ENCODE measurements at regions not wholly inside any gene's neighbourhood (a gene's known extent, or its start where the extent isn't known, plus 50 kb on each side); places are given as distances from the start of the nearest gene placed in this dataset.

DNA sequence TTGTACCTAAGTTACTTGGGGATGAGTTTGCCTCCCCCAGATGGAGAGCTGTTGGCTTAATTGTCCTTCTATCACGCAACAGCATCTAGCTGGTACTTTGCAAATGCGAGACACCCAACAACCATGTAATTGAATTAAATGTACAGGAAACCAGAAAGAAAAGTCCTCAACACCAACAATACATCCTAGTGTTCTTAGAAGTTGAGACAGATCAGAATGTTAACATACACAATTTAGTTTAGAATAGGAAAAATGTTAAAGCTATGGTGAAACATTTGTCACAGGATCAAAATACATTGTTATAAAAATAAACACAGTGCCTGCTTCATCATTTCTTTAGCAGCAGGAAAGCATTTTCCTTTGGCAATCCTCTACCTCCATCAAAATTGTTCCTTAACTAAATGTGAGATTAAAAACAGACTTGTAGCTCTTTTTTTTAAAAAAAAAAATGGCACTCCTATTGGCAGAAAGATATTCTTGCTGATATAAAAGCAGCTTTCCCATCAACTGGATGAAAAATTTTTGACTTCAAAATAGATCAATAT is 163.1 kb upstream of the MID1 start:
- no peak for FAIRE-seq
- ChIA-PET POLR2A (no interaction called here), RAD21 (ENCODE audit: unreplicated experiment) (no interaction called here), CTCF (interaction anchor here (2.6 kb wide), 1 partner anchor 14 kb away, joined by 6 read pairs; no protein-coding TSS in a partner anchor), SMC1A (ENCODE audit: uncharacterized antibody, unreplicated experiment) (interaction anchor here (0.9 kb wide), 1 partner anchor 14 kb away, joined by 3 read pairs; no protein-coding TSS in a partner anchor)
- no peaks in the 10 kb centered on the region for H3K36me3 ChIP-seq (ENCODE audit: control insufficient read depth in 2 of 2, insufficient read depth in 2 of 2, low read length in 1 of 2)
- H3K9ac ChIP-seq (ENCODE audit: control insufficient read depth, insufficient read depth, low read length), result no peak overlapping the region
- in situ Hi-C loops (cut with MboI) (no loop called here), intact Hi-C loops (cut with micrococcal nuclease; ENCODE audit: unreplicated experiment) (no loop called here)
- H3K4me2 ChIP-seq (ENCODE audit: control insufficient read depth, insufficient read depth), result no peak overlapping the region
- 43% methylated on average over 2 of the region's 2 CpGs for WGBS (ENCODE audit: insufficient coverage, insufficient replicate concordance, low lambda C conversion rate, missing lambda C conversion rate)
- no peak for ATAC-seq
- H3K4me3 ChIP-seq, result no peak overlapping the region
- no peaks in the 10 kb centered on the region for H3K9me3 ChIP-seq (replicated peaks; ENCODE audit: control insufficient read depth, insufficient read depth, low read length)
- H3K27me3 ChIP-seq (replicated peaks in 1 of 2; ENCODE audit: control insufficient read depth in 2 of 2, insufficient read depth in 2 of 2, low read length in 1 of 2), result no peaks in the 10 kb centered on the region
- no peak for DNase-seq (ENCODE audit: low read depth, low spot score)
- no peak for TF ChIP-seq CHD2 (IDR thresholded peaks at IDR 0.05; ENCODE audit: borderline replicate concordance, low read depth, low read length)
- no peak for TF ChIP-seq JUNB (IDR thresholded peaks at IDR 0.05)
- no peak for TF ChIP-seq HDAC6 (IDR thresholded peaks at IDR 0.05; ENCODE audit: unreplicated experiment)
- TF ChIP-seq, protein P1, sequence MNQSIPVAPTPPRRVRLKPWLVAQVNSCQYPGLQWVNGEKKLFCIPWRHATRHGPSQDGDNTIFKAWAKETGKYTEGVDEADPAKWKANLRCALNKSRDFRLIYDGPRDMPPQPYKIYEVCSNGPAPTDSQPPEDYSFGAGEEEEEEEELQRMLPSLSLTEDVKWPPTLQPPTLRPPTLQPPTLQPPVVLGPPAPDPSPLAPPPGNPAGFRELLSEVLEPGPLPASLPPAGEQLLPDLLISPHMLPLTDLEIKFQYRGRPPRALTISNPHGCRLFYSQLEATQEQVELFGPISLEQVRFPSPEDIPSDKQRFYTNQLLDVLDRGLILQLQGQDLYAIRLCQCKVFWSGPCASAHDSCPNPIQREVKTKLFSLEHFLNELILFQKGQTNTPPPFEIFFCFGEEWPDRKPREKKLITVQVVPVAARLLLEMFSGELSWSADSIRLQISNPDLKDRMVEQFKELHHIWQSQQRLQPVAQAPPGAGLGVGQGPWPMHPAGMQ (IDR thresholded peaks at IDR 0.05; ENCODE audit: borderline replicate concordance), result no peak
- no peak for TF ChIP-seq GATAD2B (conservative IDR thresholded peaks at IDR 0.05; ENCODE audit: low read depth)
- no peak for TF ChIP-seq SRF (IDR thresholded peaks at IDR 0.05; ENCODE audit: low read depth in 2 of 2, low read length in 2 of 2)
- TF ChIP-seq KDM1A (IDR thresholded peaks at IDR 0.05; ENCODE audit: borderline replicate concordance), result no peak
- H3K79me2 ChIP-seq (ENCODE audit: control insufficient read depth, insufficient read depth, low read length), result no peaks in the 10 kb centered on the region
- no TSS peak for BruUV-seq (replicated peaks)
- no peaks in the 10 kb centered on the region for H3K4me1 ChIP-seq (ENCODE audit: control insufficient read depth, insufficient read depth, low read length)
- H3K27ac ChIP-seq (ENCODE audit: control insufficient read depth, insufficient read depth), result no peak overlapping the region
- no peaks in the 10 kb centered on the region for H4K20me1 ChIP-seq (ENCODE audit: control insufficient read depth, insufficient read depth)
- H2AFZ ChIP-seq (ENCODE audit: control insufficient read depth, low read depth, low read length), result no peak overlapping the region

DNA sequence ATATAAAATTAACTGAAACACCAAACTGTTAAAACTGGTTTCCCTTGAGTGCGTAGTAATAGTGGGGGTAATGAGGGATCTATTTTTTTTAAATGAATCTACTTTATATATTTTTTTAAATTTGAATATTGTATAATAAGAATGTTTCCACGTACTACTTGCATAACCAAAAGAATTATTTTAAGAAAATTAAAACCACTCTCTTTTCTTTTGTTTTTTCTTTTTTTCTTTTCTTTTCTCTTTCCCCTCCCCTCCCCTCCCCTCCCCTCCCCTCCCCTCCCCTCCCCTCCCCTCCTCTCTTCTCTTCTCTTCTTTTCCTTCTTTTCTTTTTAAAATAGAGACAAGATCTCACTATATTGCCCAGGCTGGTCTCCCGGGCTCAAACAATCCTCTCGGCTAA is 166.9 kb upstream of the MID1 start:
- intact Hi-C loops (cut with micrococcal nuclease; ENCODE audit: unreplicated experiment), result no loop called here
- no peaks in the 10 kb centered on the region for H3K27me3 ChIP-seq (replicated peaks in 1 of 2; ENCODE audit: control insufficient read depth in 2 of 2, insufficient read depth in 2 of 2, low read length in 1 of 2)
- no peak overlapping the region for H3K27ac ChIP-seq (ENCODE audit: control insufficient read depth, insufficient read depth)
- in situ Hi-C loops (cut with MboI), result no loop called here
- no peaks in the 10 kb centered on the region for H3K9me3 ChIP-seq (replicated peaks; ENCODE audit: control insufficient read depth, insufficient read depth, low read length)
- no peak for ATAC-seq
- CTCF ChIA-PET, result no interaction called here
- SMC1A ChIA-PET (ENCODE audit: uncharacterized antibody, unreplicated experiment), result interaction anchor here (0.6 kb wide), 1 partner anchor 617 kb away, joined by 3 read pairs; no protein-coding TSS in a partner anchor
- POLR2A ChIA-PET, result no interaction called here
- H3K79me2 ChIP-seq (ENCODE audit: control insufficient read depth, insufficient read depth, low read length), result no peaks in the 10 kb centered on the region
- no peak for FAIRE-seq
- no peak overlapping the region for H3K4me3 ChIP-seq
- DNase-seq (ENCODE audit: low read depth, low spot score), result no peak
- 54% methylated on average over 3 of the region's 4 CpGs for WGBS (ENCODE audit: insufficient coverage, insufficient replicate concordance, low lambda C conversion rate, missing lambda C conversion rate)
- no TSS peak for BruUV-seq (replicated peaks)
- no peak overlapping the region for H3K9ac ChIP-seq (ENCODE audit: control insufficient read depth, insufficient read depth, low read length)
- no peak overlapping the region for H2AFZ ChIP-seq (ENCODE audit: control insufficient read depth, low read depth, low read length)
- no peaks in the 10 kb centered on the region for H3K36me3 ChIP-seq (ENCODE audit: control insufficient read depth in 2 of 2, insufficient read depth in 2 of 2, low read length in 1 of 2)
- no peaks in the 10 kb centered on the region for H4K20me1 ChIP-seq (ENCODE audit: control insufficient read depth, insufficient read depth)
- no peak overlapping the region for H3K4me2 ChIP-seq (ENCODE audit: control insufficient read depth, insufficient read depth)
- RAD21 ChIA-PET (ENCODE audit: unreplicated experiment), result no interaction called here
- no peaks in the 10 kb centered on the region for H3K4me1 ChIP-seq (ENCODE audit: control insufficient read depth, insufficient read depth, low read length)
- TF ChIP-seq GATAD2B (conservative IDR thresholded peaks at IDR 0.05; ENCODE audit: low read depth) (no peak), LARP7 (IDR thresholded peaks at IDR 0.05) (no peak)
- TF ChIP-seq, protein P2, sequence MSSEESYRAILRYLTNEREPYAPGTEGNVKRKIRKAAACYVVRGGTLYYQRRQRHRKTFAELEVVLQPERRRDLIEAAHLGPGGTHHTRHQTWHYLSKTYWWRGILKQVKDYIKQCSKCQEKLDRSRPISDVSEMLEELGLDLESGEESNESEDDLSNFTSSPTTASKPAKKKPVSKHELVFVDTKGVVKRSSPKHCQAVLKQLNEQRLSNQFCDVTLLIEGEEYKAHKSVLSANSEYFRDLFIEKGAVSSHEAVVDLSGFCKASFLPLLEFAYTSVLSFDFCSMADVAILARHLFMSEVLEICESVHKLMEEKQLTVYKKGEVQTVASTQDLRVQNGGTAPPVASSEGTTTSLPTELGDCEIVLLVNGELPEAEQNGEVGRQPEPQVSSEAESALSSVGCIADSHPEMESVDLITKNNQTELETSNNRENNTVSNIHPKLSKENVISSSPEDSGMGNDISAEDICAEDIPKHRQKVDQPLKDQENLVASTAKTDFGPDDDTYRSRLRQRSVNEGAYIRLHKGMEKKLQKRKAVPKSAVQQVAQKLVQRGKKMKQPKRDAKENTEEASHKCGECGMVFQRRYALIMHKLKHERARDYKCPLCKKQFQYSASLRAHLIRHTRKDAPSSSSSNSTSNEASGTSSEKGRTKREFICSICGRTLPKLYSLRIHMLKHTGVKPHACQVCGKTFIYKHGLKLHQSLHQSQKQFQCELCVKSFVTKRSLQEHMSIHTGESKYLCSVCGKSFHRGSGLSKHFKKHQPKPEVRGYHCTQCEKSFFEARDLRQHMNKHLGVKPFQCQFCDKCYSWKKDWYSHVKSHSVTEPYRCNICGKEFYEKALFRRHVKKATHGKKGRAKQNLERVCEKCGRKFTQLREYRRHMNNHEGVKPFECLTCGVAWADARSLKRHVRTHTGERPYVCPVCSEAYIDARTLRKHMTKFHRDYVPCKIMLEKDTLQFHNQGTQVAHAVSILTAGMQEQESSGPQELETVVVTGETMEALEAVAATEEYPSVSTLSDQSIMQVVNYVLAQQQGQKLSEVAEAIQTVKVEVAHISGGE (CRISPR knock-in tag; IDR thresholded peaks at IDR 0.05), result no peak
- TF ChIP-seq, protein P3, sequence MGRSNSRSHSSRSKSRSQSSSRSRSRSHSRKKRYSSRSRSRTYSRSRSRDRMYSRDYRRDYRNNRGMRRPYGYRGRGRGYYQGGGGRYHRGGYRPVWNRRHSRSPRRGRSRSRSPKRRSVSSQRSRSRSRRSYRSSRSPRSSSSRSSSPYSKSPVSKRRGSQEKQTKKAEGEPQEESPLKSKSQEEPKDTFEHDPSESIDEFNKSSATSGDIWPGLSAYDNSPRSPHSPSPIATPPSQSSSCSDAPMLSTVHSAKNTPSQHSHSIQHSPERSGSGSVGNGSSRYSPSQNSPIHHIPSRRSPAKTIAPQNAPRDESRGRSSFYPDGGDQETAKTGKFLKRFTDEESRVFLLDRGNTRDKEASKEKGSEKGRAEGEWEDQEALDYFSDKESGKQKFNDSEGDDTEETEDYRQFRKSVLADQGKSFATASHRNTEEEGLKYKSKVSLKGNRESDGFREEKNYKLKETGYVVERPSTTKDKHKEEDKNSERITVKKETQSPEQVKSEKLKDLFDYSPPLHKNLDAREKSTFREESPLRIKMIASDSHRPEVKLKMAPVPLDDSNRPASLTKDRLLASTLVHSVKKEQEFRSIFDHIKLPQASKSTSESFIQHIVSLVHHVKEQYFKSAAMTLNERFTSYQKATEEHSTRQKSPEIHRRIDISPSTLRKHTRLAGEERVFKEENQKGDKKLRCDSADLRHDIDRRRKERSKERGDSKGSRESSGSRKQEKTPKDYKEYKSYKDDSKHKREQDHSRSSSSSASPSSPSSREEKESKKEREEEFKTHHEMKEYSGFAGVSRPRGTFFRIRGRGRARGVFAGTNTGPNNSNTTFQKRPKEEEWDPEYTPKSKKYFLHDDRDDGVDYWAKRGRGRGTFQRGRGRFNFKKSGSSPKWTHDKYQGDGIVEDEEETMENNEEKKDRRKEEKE (IDR thresholded peaks at IDR 0.05), result no peak
